GM18868 (cell line): ENCODE measurements at regions not wholly inside any gene's neighbourhood (a gene's known extent, or its start where the extent isn't known, plus 50 kb on each side); places are given as distances from the start of the nearest gene placed in this dataset.
A peak's percentile ranks its signal among the peaks of the same experiment; 100 is the strongest.
"Not testable (repeated sequence)": the region's sequence is repeated elsewhere in the genome, so short reads cannot be mapped to it uniquely, and the experiment has no call there.

Experiments
- ATAC-seq: cut with Tn5 transposase; IDR thresholded peaks from one replicate; pipeline ENCODE4 v1.9.1; 2021; ENCODE audit warnings: mild to moderate bottlenecking, moderate library complexity; ENCODE audit not compliant: unreplicated experiment

GRCh38 chr13:89970353-89970709, 1377.2 kb upstream of the MIR17HG start:
- no peak for ATAC-seq

- no peak for ATAC-seq
Measured at GRCh38 chr13:89977203-89977602, 1370.3 kb upstream of the MIR17HG start.

- ATAC-seq, result no peak
Measured at GRCh38 chr13:89980896-89981295, 1366.6 kb upstream of the MIR17HG start.

DNA sequence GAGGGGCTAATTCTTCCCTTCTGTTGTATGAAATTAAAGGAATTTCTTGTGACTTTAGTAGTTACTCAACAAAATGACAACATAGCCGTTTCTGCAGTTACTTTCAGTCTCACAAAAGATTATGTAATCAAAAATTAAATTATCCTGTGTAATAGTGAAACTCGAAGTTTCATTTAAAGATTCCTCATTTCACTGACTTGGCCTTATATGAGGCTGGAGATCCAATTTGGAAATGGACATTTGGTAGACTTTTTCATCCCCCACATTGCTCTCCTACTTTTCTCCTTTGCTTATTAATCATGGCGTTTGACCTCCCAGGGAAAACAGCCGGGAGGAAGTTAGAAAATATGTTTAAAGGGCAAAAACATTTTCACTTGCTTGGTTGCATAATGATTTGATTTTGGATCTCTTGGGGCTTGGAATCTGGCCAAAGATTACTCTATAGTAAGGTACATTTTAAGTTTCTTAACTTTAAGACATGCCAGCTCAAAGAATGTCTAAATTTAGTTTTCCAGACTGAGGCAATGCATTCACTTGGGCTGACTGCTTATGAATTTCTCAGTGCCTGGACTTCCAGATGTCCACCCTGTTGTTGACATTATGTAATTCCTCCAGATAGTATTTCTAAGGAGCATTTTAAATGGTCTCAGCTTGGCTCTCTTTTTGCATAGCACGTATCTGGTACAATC, 1364.9 kb upstream of the MIR17HG start:
- no peak for ATAC-seq

GRCh38 chr13:89988206-89988605, 1359.3 kb upstream of the MIR17HG start:
- ATAC-seq, result no peak

GRCh38 chr13:90003566-90003965, 1343.9 kb upstream of the MIR17HG start:
- ATAC-seq, result no peak

- no peak for ATAC-seq
Measured at GRCh38 chr13:90008707-90009149, 1338.8 kb upstream of the MIR17HG start.

DNA sequence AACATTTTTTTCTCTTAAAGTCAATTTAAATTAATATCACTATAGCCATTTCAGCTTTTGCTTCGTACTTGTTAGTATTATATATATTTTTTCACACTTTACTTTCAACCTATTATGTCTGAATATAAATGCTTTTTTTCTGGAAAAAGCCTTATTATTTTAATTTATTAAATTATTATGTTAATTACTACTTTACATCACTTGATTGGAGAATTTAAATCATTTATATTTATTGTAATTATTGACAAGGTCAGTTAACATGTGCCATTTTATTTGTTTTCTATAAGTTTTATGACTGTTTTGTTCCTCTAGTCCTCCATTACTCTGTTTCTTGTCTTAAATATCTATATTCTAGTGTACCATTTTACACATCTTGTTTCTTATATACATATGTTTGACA, 1333.4 kb upstream of the MIR17HG start:
- no peak for ATAC-seq

DNA sequence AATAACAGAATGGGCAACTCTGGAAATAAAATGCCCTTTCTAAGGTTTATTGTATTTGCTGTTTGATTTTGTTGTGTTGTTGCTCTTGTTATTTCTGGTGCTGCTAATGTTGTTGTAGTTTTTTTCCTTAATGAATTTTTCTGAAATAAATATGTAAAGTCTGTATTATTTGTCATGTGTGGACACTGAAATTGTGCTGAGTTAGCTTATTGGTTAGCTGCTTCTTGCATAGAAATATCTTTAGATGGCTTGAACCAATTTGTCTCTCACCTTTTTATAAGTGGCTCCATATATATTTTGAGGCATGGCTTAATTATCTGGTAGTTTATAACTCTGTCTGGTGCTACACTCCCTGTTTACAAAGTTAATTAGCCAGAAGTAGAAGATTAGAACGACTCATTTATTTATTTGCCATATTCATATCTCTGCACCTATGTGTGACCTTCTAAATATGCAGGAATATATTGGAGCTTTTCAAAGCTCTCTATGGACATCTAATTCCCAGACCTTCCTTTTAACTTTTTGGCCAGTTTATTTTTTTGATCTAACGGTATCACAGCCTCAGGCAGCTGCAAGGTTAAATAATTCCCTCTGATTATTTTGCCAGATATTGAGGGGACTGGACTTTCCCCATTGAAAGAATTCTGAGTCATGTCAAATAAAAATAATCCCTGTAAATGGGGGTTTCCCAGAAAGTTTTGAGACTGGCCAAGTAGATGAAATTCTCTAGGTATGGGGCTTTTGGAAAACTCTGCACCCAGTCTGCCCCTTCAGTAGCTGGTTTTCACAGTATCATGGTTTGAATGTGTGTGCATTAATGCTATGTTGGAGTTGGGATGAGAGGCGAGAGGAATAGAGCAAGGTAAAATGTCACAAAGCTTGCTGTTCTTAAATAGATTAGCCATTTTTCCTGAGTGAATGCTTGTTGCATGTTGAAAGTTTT, 1331.7 kb upstream of the MIR17HG start:
- ATAC-seq, result peak; percentile 65

DNA sequence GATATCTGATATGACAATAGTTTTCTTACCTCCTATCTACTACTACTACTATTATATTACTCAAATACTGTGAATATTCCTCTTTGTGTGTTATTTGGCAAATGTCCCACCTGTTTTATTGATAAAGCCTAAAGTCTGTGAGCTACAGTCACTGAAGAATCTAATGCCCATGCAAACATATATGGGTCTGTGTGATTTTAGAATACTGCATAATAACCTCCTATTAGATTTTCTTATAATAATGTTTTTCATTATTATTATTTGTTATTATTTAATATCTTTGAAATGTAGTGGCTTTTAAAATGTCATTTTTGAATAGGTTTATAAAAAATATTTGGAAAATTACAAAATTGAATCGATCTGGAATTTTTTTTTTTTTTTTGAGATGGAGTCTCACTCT, 1330.8 kb upstream of the MIR17HG start:
- ATAC-seq, result no peak

DNA sequence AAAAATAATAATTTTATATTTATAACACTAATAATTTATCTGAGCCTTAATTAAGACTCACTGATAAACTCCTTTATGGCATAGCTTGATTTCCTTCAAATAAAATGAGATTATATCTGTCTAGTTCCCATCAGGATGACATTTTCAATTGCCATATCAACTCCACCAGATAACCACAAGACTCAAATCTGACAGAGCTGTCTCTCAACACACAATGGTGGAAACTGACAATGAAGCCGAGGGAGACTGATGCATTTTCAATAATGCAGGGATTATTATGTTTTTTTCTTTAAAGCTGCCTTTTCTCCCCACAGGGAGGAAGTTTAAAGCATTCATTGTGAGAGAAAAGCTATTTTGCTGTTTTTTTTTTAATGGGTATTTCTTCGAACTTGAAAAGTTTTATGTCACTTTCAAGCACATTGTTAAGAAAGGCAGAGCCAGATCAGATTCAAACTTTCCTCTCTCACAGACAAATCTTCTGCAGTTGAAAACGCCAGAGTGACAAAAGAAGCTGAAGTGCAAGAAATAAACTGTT, 1326.9 kb upstream of the MIR17HG start:
- no peak for ATAC-seq

DNA sequence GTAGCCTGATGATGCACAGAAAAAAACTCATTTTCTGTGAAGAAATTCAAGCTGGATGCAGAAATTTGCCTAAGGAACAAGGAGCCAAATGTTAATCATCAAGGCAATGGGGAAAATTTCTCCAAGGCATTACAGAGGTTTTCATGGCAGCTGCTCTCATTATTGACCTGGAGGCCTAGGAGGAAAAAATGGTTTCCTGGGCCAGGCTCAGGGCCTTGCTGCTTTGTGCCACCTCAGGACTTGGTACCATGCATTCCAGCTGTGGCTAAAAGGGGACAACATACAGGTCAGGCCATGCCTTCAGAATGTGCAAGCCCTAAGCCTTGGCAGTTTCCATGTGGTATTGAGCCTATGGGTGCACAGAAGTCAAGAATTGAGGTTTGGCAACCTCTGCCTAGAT, 1320.1 kb upstream of the MIR17HG start:
- no peak for ATAC-seq

DNA sequence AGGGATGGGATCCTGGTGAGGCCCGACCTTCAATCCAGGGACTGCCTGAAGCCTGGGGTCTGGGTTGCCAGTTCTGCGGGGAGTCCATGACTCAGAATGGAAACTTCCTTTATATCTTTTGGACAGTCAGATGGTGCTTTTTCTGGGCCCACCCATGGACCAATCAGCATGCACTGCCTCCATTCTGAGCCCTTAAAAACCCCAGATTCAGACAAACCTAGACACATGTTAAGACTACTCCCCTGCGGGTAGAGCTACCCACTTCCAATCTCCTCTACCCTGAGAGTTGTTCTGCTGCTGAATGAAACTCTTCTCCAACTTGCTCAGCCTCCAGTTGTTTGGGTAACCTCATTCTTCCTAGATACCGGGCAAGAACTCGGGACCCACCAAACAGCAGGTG, 1315.2 kb upstream of the MIR17HG start:
- no peak for ATAC-seq

- ATAC-seq, result no peak
Measured at GRCh38 chr13:90032841-90033493, 1314.5 kb upstream of the MIR17HG start.

DNA sequence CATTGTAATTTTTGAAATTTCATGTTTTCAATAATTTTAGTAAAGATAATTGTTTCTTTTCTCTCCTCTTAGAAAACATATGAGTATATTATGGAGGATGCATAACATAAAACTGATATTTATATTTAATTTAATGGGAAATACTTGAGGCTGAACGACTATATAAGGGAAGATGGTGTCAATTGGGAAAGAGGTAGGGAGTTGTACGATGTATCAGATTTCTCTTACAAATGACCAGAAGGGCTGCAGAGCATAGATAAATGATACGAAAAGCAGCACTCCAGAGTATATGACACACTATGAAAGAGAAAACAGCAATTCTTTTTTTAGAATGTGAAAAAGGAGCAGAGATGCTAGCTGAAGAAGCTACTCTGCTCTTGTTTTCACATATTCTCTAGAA, 1308.0 kb upstream of the MIR17HG start:
- no peak for ATAC-seq

DNA sequence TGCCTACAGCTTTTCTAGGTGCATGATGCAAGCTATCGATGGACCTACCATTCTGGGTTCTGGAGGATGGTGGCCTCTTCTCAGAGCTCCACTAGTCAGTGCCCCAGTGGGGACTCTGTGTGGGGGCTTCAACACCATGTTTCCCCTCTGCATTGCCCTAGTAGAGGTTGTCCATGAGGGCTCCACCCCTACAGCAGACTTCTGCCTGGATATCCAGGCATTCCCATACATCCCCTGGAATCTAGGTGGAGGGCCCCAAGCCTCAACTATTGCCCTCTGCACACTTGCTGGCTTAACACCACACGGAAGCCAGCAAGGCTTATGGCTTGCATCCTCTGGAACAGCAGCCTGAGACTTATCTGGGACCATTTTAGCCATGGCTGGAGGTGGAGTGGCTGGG, 1299.9 kb upstream of the MIR17HG start:
- ATAC-seq, result no peak

- ATAC-seq, result no peak
Measured at GRCh38 chr13:90049989-90050671, 1297.4 kb upstream of the MIR17HG start.

DNA sequence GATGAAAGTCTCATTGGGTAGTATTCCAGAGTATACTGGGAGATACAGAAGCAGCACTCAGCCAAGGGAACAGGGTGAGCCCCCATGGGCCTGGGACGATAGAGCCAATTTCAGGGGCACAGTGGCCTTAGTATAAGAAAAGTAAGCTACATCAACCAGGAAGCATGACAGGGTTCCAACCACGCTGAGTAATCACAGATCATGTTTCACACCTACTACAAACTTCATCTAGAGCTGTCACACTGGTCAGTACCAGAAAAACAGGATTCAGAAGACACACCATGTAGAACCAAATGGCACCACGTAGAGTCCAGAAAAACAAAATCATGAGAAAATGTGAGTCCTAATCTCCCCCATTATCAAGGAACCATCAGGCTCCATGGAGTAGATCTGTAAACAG, 1292.4 kb upstream of the MIR17HG start:
- no peak for ATAC-seq

DNA sequence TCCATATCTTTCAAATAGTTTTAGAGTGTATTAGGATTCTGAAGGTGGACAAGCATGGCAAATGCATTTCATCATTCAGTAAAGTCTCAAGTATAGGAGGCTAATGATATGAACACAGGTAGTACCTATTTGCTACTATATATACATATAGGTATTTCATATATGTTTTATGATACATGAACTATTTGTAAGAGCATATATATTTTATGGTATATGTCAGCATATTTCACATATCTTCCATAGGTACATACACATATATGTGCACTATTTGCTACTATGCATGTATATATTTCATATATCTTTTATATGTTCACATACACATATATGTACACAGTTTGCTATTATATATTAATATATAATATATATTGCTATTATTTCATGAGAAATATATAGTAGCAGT, 1291.7 kb upstream of the MIR17HG start:
- ATAC-seq, result no peak

DNA sequence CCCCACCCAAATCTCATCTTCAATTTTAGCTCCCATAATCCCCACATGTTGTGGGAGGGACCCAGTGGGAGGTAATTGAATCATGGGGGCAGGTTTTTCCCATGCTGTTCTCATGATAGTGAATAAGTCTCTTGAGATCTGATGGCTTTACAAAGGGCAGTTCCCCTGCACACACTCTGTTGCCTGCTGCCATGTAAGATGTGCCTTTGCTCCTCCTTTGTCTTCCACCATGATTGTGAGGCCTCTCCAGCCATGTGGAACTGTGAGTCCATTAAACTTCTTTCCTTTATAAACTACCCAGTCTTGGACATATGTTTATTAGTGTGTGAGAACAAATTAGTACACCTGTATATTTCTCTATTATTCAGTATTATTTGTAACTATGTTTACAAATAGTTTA, 1283.3 kb upstream of the MIR17HG start:
- ATAC-seq, result not testable (repeated sequence)

DNA sequence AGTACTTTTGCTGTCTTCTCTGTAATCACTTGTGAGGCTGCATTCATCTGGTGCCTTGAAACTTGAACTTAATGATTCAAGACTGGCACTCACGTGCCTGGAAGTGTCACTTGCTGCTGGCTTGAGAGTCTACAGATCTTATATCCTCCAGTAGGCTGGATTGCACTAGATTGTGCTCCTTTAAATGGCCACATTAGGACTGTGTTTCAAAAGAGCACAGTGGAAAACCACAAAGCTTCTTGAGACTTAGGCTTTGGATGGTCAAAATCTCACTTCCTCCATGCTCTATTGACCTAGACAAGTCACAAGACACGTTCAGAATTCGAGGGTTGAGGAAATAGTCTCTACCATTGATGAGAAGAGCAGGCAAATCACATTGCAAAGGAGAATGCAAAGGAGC, 1278.8 kb upstream of the MIR17HG start:
- ATAC-seq, result peak; percentile 72
